Activated naive CD8-positive, alpha-beta T cell treated with anti-CD3 and anti-CD28 coated beads for 36 hours (primary cell): ENCODE measurements at regions not wholly inside any gene's neighbourhood (a gene's known extent, or its start where the extent isn't known, plus 50 kb on each side); places are given as distances from the start of the nearest gene placed in this dataset.

Source experiments
- DNase-seq: peaks from one replicate; pipeline ENCODE4 v3.0.0; 2021
- H3K27ac Mint-ChIP-seq: one replicate; pipeline ENCODE4 v1.8.0; 2022; ENCODE audit warnings: mild to moderate bottlenecking, moderate library complexity, mixed read lengths
- H3K27me3 Mint-ChIP-seq: one replicate; pipeline ENCODE4 v1.8.0; 2022; ENCODE audit warnings: mild to moderate bottlenecking, mixed read lengths
- H3K36me3 Mint-ChIP-seq: one replicate; pipeline ENCODE4 v1.8.0; 2021; ENCODE audit warnings: mild to moderate bottlenecking, mixed read lengths
- H3K4me1 Mint-ChIP-seq: one replicate; pipeline ENCODE4 v1.8.0; 2021; ENCODE audit warnings: mixed read lengths
- H3K4me3 Mint-ChIP-seq: one replicate; pipeline ENCODE4 v1.8.0; 2022; ENCODE audit warnings: mild to moderate bottlenecking, moderate library complexity, mixed read lengths
- H3K9me3 Mint-ChIP-seq: one replicate; pipeline ENCODE4 v1.8.0; 2022; ENCODE audit warnings: mixed read lengths

- no peaks in the 10 kb centered on the region for H3K4me1 Mint-ChIP-seq
- no peak overlapping the region for H3K4me3 Mint-ChIP-seq
- no peaks in the 10 kb centered on the region for H3K36me3 Mint-ChIP-seq
- H3K27me3 Mint-ChIP-seq = no peaks in the 10 kb centered on the region
- DNase-seq = no peak
- peaks cover 5% of the 10 kb centered on the region for H3K9me3 Mint-ChIP-seq
- no peak overlapping the region for H3K27ac Mint-ChIP-seq
These were observed 333.5 kb upstream of the B3GALT2 start for GRCh38 chr1:193519922-193520321.

GRCh38 chr1:193516755-193517388, 330.5 kb upstream of the B3GALT2 start:
- H3K4me3 Mint-ChIP-seq = no peak overlapping the region
- H3K36me3 Mint-ChIP-seq = peaks cover under 1% of the 10 kb centered on the region
- H3K27me3 Mint-ChIP-seq = no peaks in the 10 kb centered on the region
- DNase-seq = no peak
- no peak overlapping the region for H3K27ac Mint-ChIP-seq
- H3K9me3 Mint-ChIP-seq = peaks cover 9% of the 10 kb centered on the region
- H3K4me1 Mint-ChIP-seq = peaks cover 2% of the 10 kb centered on the region

- Mint-ChIP-seq H3K27me3 (no peaks in the 10 kb centered on the region), H3K4me1 (peaks cover 2% of the 10 kb centered on the region), H3K9me3 (peaks cover 13% of the 10 kb centered on the region), H3K27ac (no peak overlapping the region), H3K4me3 (no peak overlapping the region), H3K36me3 (peaks cover 6% of the 10 kb centered on the region)
- no peak for DNase-seq
These were observed 328.0 kb upstream of the B3GALT2 start for GRCh38 chr1:193514397-193514796.

GRCh38 chr1:193513032-193513431, 326.6 kb upstream of the B3GALT2 start:
- Mint-ChIP-seq H3K36me3 (peaks cover 6% of the 10 kb centered on the region), H3K4me1 (peaks cover 2% of the 10 kb centered on the region), H3K27me3 (no peaks in the 10 kb centered on the region), H3K9me3 (peaks cover 13% of the 10 kb centered on the region), H3K4me3 (no peak overlapping the region), H3K27ac (no peak overlapping the region)
- DNase-seq = no peak

GRCh38 chr1:193504920-193505319, 318.5 kb upstream of the B3GALT2 start:
- Mint-ChIP-seq H3K4me1 (peaks cover 4% of the 10 kb centered on the region), H3K4me3 (no peak overlapping the region), H3K9me3 (peaks cover 5% of the 10 kb centered on the region), H3K27ac (no peak overlapping the region), H3K36me3 (peaks cover 5% of the 10 kb centered on the region), H3K27me3 (no peaks in the 10 kb centered on the region)
- no peak for DNase-seq

GRCh38 chr1:193498088-193498655, 311.8 kb upstream of the B3GALT2 start:
- H3K4me3 Mint-ChIP-seq = no peak overlapping the region
- H3K27me3 Mint-ChIP-seq = no peaks in the 10 kb centered on the region
- no peak overlapping the region for H3K27ac Mint-ChIP-seq
- no peaks in the 10 kb centered on the region for H3K9me3 Mint-ChIP-seq
- H3K4me1 Mint-ChIP-seq = peaks cover 7% of the 10 kb centered on the region
- no peak for DNase-seq
- peaks cover 2% of the 10 kb centered on the region for H3K36me3 Mint-ChIP-seq

DNA sequence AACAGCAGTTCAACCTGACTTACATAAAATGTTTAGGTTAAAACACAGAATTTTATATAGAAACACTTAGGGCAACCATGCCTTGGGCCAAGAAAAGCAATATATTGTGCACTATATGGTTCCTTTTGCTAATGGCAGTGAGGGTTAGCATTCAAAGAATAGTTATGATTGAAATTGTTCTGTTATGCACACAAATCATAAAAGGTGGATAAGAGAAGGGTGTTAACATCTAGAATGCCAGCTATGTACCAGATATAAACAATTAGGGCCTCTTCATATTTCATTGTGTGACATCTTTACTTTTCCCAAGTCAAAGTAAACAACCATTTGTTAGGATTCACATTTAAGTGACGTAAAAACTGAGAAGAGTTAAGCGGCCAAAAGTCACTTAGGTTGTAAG, 308.0 kb upstream of the B3GALT2 start:
- H3K4me1 Mint-ChIP-seq = peaks cover 22% of the 10 kb centered on the region
- no peak overlapping the region for H3K27ac Mint-ChIP-seq
- H3K27me3 Mint-ChIP-seq = no peaks in the 10 kb centered on the region
- no peak for DNase-seq
- H3K9me3 Mint-ChIP-seq = peaks cover 14% of the 10 kb centered on the region
- peaks cover 13% of the 10 kb centered on the region for H3K36me3 Mint-ChIP-seq
- no peak overlapping the region for H3K4me3 Mint-ChIP-seq

DNA sequence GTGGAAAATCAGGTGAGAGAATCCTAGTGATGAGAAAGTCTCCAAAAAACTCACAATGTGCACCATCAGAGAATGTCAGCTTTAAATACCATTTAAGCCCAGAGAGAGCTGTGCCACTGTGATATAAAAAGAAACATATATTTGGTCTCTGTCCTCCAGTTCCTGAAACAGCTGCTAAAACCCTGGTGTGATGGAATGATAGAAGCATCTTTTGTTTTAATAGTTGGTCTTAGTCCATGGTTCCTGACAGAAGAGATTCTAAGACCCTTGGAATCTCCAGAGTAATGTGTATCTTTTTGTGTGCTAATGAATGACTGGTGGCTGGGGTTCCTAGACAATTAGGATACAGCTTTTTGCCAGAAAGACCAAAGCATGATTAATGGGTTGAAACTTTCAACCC, 302.8 kb upstream of the B3GALT2 start:
- no peak for DNase-seq
- Mint-ChIP-seq H3K27ac (no peak overlapping the region), H3K36me3 (peaks cover 16% of the 10 kb centered on the region), H3K9me3 (peaks cover 23% of the 10 kb centered on the region), H3K4me3 (no peak overlapping the region), H3K27me3 (no peaks in the 10 kb centered on the region), H3K4me1 (peaks cover 25% of the 10 kb centered on the region)

DNA sequence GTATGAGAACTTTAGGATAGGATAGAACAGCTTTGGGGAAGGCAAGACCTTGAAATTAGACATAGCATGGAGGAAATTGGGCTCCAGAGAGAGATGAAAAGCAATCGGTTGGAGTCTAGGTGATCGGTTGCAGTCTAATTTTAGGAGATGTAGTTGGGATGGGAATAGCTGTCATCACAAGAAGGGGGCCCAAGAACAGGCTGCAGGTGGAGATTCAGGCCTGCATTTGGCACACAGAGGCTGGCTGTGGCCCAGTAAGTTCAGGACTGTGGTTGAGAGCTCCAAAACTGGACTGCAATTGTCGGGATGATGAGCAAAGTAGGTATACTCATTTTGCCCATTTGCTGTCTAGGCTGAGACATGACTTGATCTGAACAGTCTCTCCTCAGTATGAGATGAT, 301.3 kb upstream of the B3GALT2 start:
- no peak overlapping the region for H3K4me3 Mint-ChIP-seq
- DNase-seq = no peak
- H3K36me3 Mint-ChIP-seq = peaks cover 16% of the 10 kb centered on the region
- H3K27me3 Mint-ChIP-seq = no peaks in the 10 kb centered on the region
- H3K4me1 Mint-ChIP-seq = peaks cover 18% of the 10 kb centered on the region
- H3K27ac Mint-ChIP-seq = no peak overlapping the region
- peaks cover 30% of the 10 kb centered on the region for H3K9me3 Mint-ChIP-seq

DNA sequence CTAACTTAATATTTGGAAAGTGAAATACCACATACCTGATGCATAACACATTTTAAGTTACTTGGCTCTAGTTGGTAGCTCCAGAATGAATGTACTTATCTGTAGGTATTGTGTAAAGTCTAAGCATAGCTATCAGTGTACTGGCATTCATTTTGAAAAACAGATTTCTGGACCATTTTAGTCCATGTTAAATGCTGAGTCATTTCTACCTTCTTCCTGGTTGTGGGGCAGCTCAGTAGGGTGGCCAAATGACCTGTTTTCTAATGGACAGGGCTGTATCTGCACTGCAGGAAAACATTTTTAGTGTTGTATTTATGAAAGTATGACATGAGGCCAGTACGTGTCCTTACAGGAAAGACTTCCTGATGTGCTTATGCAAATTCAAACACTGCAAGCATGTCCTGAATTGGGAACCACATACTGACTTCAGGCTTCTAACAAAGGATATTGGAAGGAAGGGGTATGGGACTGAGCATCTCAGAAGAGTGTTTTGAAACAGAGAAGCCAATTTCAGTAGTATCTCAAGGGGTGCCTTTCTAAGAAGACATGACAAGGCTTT, 300.3 kb upstream of the B3GALT2 start:
- H3K4me1 Mint-ChIP-seq = peaks cover 11% of the 10 kb centered on the region
- no peak overlapping the region for H3K4me3 Mint-ChIP-seq
- no peak overlapping the region for H3K27ac Mint-ChIP-seq
- no peak for DNase-seq
- H3K27me3 Mint-ChIP-seq = no peaks in the 10 kb centered on the region
- peaks cover 32% of the 10 kb centered on the region for H3K9me3 Mint-ChIP-seq
- peaks cover 14% of the 10 kb centered on the region for H3K36me3 Mint-ChIP-seq

DNA sequence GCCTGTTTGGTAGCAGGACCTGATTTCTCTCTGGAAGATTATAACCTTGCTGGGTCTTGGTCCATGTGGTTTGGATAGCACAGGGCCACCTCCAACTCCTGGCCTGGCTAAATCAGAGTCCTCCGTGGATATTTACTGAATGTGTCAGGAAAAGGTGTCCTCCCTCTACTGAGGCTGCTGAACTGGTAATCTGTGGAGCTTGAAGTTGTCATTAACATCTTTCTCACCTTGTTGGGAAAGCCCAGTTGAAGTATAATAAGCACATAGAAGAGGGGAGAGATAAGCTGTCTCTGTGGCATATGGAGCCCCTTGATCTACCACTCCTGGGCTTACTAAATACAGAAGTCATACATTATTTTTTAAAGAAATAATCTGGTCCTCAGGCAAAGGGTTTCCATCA, 294.3 kb upstream of the B3GALT2 start:
- H3K4me3 Mint-ChIP-seq = no peak overlapping the region
- peaks cover 43% of the 10 kb centered on the region for H3K9me3 Mint-ChIP-seq
- H3K4me1 Mint-ChIP-seq = peaks cover 30% of the 10 kb centered on the region
- no peak for DNase-seq
- peak overlapping the region; percentile 46 for H3K27ac Mint-ChIP-seq
- peaks cover 35% of the 10 kb centered on the region for H3K36me3 Mint-ChIP-seq
- H3K27me3 Mint-ChIP-seq = no peaks in the 10 kb centered on the region

- Mint-ChIP-seq H3K4me1 (peaks cover 30% of the 10 kb centered on the region), H3K36me3 (peaks cover 32% of the 10 kb centered on the region), H3K9me3 (peaks cover 38% of the 10 kb centered on the region), H3K27ac (peak overlapping the region; percentile 89), H3K4me3 (peak overlapping the region; percentile 1), H3K27me3 (no peaks in the 10 kb centered on the region)
- peak; percentile 57 for DNase-seq
These were observed 292.8 kb upstream of the B3GALT2 start for GRCh38 chr1:193479187-193479586.

DNA sequence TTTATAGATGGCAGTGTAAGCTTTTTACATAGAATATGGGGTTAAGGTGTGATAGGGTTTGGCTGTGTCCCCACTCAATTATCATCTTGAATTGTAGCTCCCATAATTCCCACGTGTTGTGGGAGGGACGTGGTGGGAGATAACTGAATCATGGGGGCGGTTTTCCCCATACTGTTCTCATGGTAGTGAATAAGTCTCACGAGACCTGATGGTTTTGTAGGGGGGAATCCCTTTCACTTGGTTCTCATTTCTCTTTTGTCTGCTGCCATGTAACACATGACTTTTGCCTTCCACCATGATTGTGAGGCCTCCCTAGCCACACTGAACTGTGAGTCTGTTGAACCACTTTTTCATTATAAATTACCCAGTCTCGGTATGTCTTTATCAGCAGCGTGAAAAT, 290.3 kb upstream of the B3GALT2 start:
- no peak for DNase-seq
- H3K9me3 Mint-ChIP-seq = peaks cover 33% of the 10 kb centered on the region
- no peak overlapping the region for H3K4me3 Mint-ChIP-seq
- no peak overlapping the region for H3K27ac Mint-ChIP-seq
- H3K4me1 Mint-ChIP-seq = peaks cover 35% of the 10 kb centered on the region
- no peaks in the 10 kb centered on the region for H3K27me3 Mint-ChIP-seq
- H3K36me3 Mint-ChIP-seq = peaks cover 36% of the 10 kb centered on the region

GRCh38 chr1:193473932-193474331, 287.5 kb upstream of the B3GALT2 start:
- H3K36me3 Mint-ChIP-seq = peaks cover 20% of the 10 kb centered on the region
- no peak overlapping the region for H3K27ac Mint-ChIP-seq
- H3K9me3 Mint-ChIP-seq = peaks cover 22% of the 10 kb centered on the region
- DNase-seq = no peak
- no peak overlapping the region for H3K4me3 Mint-ChIP-seq
- H3K27me3 Mint-ChIP-seq = no peaks in the 10 kb centered on the region
- peaks cover 18% of the 10 kb centered on the region for H3K4me1 Mint-ChIP-seq

DNA sequence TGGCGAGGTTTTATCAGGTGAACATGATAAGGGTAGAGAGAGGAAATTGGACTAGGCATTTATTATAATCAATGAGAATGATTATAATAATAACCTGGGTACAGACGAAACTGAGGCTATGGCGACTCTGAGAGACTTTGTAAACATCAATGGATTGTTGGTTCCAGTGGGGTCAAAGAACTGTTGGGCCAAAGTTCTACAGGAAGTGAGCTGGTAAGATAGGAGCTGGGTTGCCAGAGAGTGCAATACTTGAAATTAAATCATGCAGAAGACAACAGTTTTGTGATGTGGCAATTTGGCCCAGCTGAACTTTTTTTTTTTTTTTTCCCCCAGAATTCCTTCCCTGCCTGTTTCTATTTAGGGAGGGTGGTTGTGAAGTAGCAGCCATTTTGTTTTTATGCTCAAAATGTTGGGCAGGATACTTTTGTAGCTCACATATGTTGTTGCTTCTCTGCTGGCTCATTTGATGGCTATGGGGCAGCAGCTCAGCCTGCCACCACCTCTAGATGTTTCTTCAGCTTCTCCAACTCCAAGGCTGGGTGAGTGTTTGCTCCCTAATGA, 286.5 kb upstream of the B3GALT2 start:
- DNase-seq = no peak
- H3K9me3 Mint-ChIP-seq = peaks cover 21% of the 10 kb centered on the region
- H3K4me3 Mint-ChIP-seq = no peak overlapping the region
- H3K27me3 Mint-ChIP-seq = no peaks in the 10 kb centered on the region
- H3K4me1 Mint-ChIP-seq = peaks cover 11% of the 10 kb centered on the region
- no peak overlapping the region for H3K27ac Mint-ChIP-seq
- H3K36me3 Mint-ChIP-seq = peaks cover 15% of the 10 kb centered on the region

GRCh38 chr1:193472430-193472829, 286.0 kb upstream of the B3GALT2 start:
- Mint-ChIP-seq H3K4me3 (no peak overlapping the region), H3K27ac (no peak overlapping the region), H3K36me3 (peaks cover 10% of the 10 kb centered on the region), H3K27me3 (no peaks in the 10 kb centered on the region), H3K9me3 (peaks cover 16% of the 10 kb centered on the region), H3K4me1 (peaks cover 8% of the 10 kb centered on the region)
- DNase-seq = no peak
